ENCODE measurements at regions not wholly inside any gene's neighbourhood (a gene's known extent, or its start where the extent isn't known, plus 50 kb on each side); places are given as distances from the start of the nearest gene placed in this dataset.

- no peak for DNase-seq (ENCODE audit: low read depth in 4 of 4, low spot score in 3 of 4)
Observed at GRCh38 chr6:22621701-22622100, 52.3 kb downstream of the HDGFL1 start.

- no peak for DNase-seq (ENCODE audit: low read depth in 4 of 4, low spot score in 3 of 4)
Observed at GRCh38 chr6:22622351-22622750, 53.0 kb downstream of the HDGFL1 start.

GRCh38 chr6:22622813-22623212 lies 53.4 kb downstream of the HDGFL1 start:
- DNase-seq (ENCODE audit: low read depth in 4 of 4, low spot score in 3 of 4), result no peak

- DNase-seq (ENCODE audit: low read depth in 4 of 4, low spot score in 3 of 4), result no peak
Observed at GRCh38 chr6:22627644-22628043, 58.3 kb downstream of the HDGFL1 start.

GRCh38 chr6:22631091-22631490 lies 61.7 kb downstream of the HDGFL1 start:
- no peak for DNase-seq (ENCODE audit: low read depth in 4 of 4, low spot score in 3 of 4)

- DNase-seq (ENCODE audit: low read depth in 4 of 4, low spot score in 3 of 4), result no peak
Observed at GRCh38 chr6:22632581-22633145, 63.3 kb downstream of the HDGFL1 start.

GRCh38 chr6:22636452-22636851 lies 67.1 kb downstream of the HDGFL1 start:
- no peak for DNase-seq (ENCODE audit: low read depth in 4 of 4, low spot score in 3 of 4)

GRCh38 chr6:22637782-22638181 lies 68.4 kb downstream of the HDGFL1 start:
- no peak for DNase-seq (ENCODE audit: low read depth in 4 of 4, low spot score in 3 of 4)

- DNase-seq (ENCODE audit: low read depth in 4 of 4, low spot score in 3 of 4), result no peak
Observed at GRCh38 chr6:22638320-22638719, 69.0 kb downstream of the HDGFL1 start.

- DNase-seq (ENCODE audit: low read depth in 4 of 4, low spot score in 3 of 4), result no peak
Observed at GRCh38 chr6:22642254-22642653, 72.9 kb downstream of the HDGFL1 start.

- DNase-seq (ENCODE audit: low read depth in 4 of 4, low spot score in 3 of 4), result no peak
Observed at GRCh38 chr6:22643780-22644179, 74.4 kb downstream of the HDGFL1 start.

GRCh38 chr6:22647719-22648118 lies 78.4 kb downstream of the HDGFL1 start:
- DNase-seq (ENCODE audit: low read depth in 4 of 4, low spot score in 3 of 4), result no peak

- DNase-seq (ENCODE audit: low read depth in 4 of 4, low spot score in 3 of 4), result no peak
Observed at GRCh38 chr6:22651731-22652130, 82.4 kb downstream of the HDGFL1 start.

GRCh38 chr6:22653980-22654610 lies 84.7 kb downstream of the HDGFL1 start:
- DNase-seq (ENCODE audit: low read depth in 4 of 4, low spot score in 3 of 4), result no peak

- DNase-seq (ENCODE audit: low read depth in 4 of 4, low spot score in 3 of 4), result no peak
Observed at GRCh38 chr6:22656706-22657351, 87.5 kb downstream of the HDGFL1 start.

GRCh38 chr6:22657352-22657980 lies 88.1 kb downstream of the HDGFL1 start:
- no peak for DNase-seq (ENCODE audit: low read depth in 4 of 4, low spot score in 3 of 4)

GRCh38 chr6:22658183-22658582 lies 88.8 kb downstream of the HDGFL1 start:
- DNase-seq (ENCODE audit: low read depth in 4 of 4, low spot score in 3 of 4), result no peak

GRCh38 chr6:22658934-22659333 lies 89.6 kb downstream of the HDGFL1 start:
- DNase-seq (ENCODE audit: low read depth in 4 of 4, low spot score in 3 of 4), result no peak

GRCh38 chr6:22664968-22665367 lies 95.6 kb downstream of the HDGFL1 start:
- no peak for DNase-seq (ENCODE audit: low read depth in 4 of 4, low spot score in 3 of 4)

GRCh38 chr6:22666021-22666420 lies 96.7 kb downstream of the HDGFL1 start:
- no peak for DNase-seq (ENCODE audit: low read depth in 4 of 4, low spot score in 3 of 4)

GRCh38 chr6:22666586-22666985 lies 97.2 kb downstream of the HDGFL1 start:
- no peak for DNase-seq (ENCODE audit: low read depth in 4 of 4, low spot score in 3 of 4)

- DNase-seq (ENCODE audit: low read depth in 4 of 4, low spot score in 3 of 4), result no peak
Observed at GRCh38 chr6:22667855-22668254, 98.5 kb downstream of the HDGFL1 start.
